Gastroesophageal sphincter (tissue), 4 donors: ENCODE measurements at regions not wholly inside any gene's neighbourhood (a gene's known extent, or its start where the extent isn't known, plus 50 kb on each side); places are given as distances from the start of the nearest gene placed in this dataset.

ENCODE experiments used
- ATAC-seq: fragments of 150-250 bp; one replicate; pipeline ENCODE4 v1.9.1; 2016; ENCODE audit warnings: mild to moderate bottlenecking, moderate library complexity
- H3K27ac ChIP-seq, 4 donors: fragments of 200-600 bp; sonication (generic) in 3 of 4; 1 replicate in 3 of 4; 2 replicates in 1 of 4; pipeline ENCODE4 v1.5.1; 2016 to 2019
- H3K27me3 ChIP-seq: fragments of 200-600 bp; sonication (generic); one replicate; pipeline ENCODE4 v1.5.1; 2019
- H3K36me3 ChIP-seq, 2 donors: fragments of 200-600 bp; sonication (generic); one replicate each; pipeline ENCODE4 v1.5.1; 2019; ENCODE audit warnings: control low read depth in 1 of 2
- H3K4me1 ChIP-seq, 3 donors: fragments of 200-600 bp; sonication (generic); 1 replicate in 2 of 3; 2 replicates in 1 of 3; pipeline ENCODE4 v1.5.1; 2016 to 2019; ENCODE audit warnings: control low read depth in 2 of 3
- H3K4me3 ChIP-seq, 2 donors: fragments of 200-600 bp; sonication (generic); one replicate each; pipeline ENCODE4 v1.5.1; 2019; ENCODE audit warnings: mild to moderate bottlenecking in 1 of 2, moderate library complexity in 1 of 2
- H3K9me3 ChIP-seq, 3 donors: fragments of 200-600 bp; sonication (generic); one replicate each; pipeline ENCODE4 v1.5.1; 2017 to 2019; ENCODE audit warnings: control low read depth in 2 of 3
- EP300 ChIP-seq: sonication (generic); formaldehyde crosslinking; IDR thresholded peaks from one replicate; pipeline ENCODE4 v1.6.1; 2017; ENCODE audit warnings: antibody characterized with exemption, mild to moderate bottlenecking
- POLR2A ChIP-seq, 2 donors: fragments of 450-650 bp; IDR thresholded peaks; one replicate each; pipeline ENCODE4 v1.6.1; 2017; ENCODE audit warnings: antibody characterized with exemption in 2 of 2, mild to moderate bottlenecking in 2 of 2, moderate library complexity in 1 of 2
- POLR2AphosphoS5 ChIP-seq: sonication (generic); formaldehyde crosslinking; IDR thresholded peaks from one replicate; pipeline ENCODE4 v1.6.1; 2017; ENCODE audit warnings: antibody characterized with exemption
- WGBS, 2 donors: methylation state at CpG; one replicate each; pipeline ENCODE4 v1.1.5; 2018; ENCODE audit warnings: low coverage in 1 of 2; 5-methylcytosine and 5-hydroxymethylcytosine counted together
- TF ChIP-seq, protein P1 (sequence below), 4 experiments: fragments of 200-600 bp in 2 of 4; fragments of 450-650 bp in 2 of 4; sonication (generic) in 1 of 4; IDR thresholded peaks; one replicate each; pipeline ENCODE4 v1.5.1; 2017 to 2019; ENCODE audit warnings: antibody characterized with exemption in 4 of 4, mild to moderate bottlenecking in 2 of 4, moderate library complexity in 2 of 4

DNA sequence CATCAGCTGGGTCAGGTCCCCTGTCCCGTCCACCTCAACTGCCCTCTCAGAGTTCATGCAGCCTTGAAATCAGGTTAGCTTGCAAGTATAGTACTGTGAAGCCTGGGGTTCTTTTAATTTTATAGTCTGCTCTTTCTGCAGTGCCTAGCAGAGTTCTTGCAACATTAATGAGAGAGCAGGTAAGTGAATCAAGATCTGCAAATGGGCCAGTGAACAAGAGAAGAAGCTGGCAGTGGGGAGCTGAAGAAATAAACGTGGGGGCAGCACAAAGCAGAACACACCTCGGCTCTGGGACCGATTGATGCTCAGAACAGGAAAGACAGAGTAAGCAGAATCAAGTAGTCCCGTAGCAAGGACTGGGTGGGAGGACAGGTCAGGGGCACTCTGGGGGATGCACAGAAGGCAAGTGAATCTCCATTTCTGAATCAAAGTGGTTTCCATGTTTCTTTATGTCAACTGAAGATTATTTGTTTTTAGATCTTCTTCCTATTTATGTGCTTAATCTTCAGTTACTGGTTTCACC is 675.5 kb downstream of the RNF144A start:
- TF ChIP-seq EP300 = no peak
- no peak for TF ChIP-seq POLR2AphosphoS5
- no peak for TF ChIP-seq POLR2A (IDR thresholded peaks at IDR 0.05)
- TF ChIP-seq, protein P1, sequence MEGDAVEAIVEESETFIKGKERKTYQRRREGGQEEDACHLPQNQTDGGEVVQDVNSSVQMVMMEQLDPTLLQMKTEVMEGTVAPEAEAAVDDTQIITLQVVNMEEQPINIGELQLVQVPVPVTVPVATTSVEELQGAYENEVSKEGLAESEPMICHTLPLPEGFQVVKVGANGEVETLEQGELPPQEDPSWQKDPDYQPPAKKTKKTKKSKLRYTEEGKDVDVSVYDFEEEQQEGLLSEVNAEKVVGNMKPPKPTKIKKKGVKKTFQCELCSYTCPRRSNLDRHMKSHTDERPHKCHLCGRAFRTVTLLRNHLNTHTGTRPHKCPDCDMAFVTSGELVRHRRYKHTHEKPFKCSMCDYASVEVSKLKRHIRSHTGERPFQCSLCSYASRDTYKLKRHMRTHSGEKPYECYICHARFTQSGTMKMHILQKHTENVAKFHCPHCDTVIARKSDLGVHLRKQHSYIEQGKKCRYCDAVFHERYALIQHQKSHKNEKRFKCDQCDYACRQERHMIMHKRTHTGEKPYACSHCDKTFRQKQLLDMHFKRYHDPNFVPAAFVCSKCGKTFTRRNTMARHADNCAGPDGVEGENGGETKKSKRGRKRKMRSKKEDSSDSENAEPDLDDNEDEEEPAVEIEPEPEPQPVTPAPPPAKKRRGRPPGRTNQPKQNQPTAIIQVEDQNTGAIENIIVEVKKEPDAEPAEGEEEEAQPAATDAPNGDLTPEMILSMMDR (IDR thresholded peaks at IDR 0.05) = no peak
- WGBS, 2 donors = 52 to 57% methylated on average over 3 to 5 of the region's 5 CpGs
- Histone ChIP-seq H3K9me3 (no peaks in the 10 kb centered on the region), H3K36me3 (no peaks in the 10 kb centered on the region), H3K4me1 (no peaks in the 10 kb centered on the region), H3K27ac (no peak overlapping the region), H3K27me3 (no peaks in the 10 kb centered on the region), H3K4me3 (no peak overlapping the region)
- ATAC-seq = no peak

DNA sequence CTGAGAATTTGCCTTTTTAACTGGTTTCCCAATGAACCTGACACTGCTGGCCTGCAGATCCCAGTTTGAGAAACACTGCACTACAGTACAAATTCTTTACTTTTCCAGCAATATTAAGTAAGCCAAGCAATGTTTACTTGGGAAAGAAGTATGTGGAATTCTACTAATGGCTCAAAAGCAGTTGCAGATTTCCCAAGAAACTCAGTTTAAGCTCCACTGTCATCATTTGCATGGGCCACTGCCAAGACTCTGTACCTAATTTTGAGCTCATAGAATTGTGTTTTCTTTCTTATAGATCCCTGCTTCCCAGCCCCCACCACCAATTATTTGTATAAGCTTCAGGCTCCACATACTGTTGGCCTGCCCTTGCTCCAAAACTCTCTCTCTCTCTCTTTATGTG is 676.1 kb downstream of the RNF144A start:
- TF ChIP-seq, protein P1 (IDR thresholded peaks at IDR 0.05) = no peak
- TF ChIP-seq POLR2AphosphoS5 (no peak), POLR2A (IDR thresholded peaks at IDR 0.05) (no peak)
- Histone ChIP-seq H3K9me3 (no peaks in the 10 kb centered on the region), H3K36me3 (no peaks in the 10 kb centered on the region), H3K4me3 (no peak overlapping the region), H3K27me3 (no peaks in the 10 kb centered on the region), H3K27ac (no peak overlapping the region), H3K4me1 (no peaks in the 10 kb centered on the region)
- ATAC-seq = no peak

DNA sequence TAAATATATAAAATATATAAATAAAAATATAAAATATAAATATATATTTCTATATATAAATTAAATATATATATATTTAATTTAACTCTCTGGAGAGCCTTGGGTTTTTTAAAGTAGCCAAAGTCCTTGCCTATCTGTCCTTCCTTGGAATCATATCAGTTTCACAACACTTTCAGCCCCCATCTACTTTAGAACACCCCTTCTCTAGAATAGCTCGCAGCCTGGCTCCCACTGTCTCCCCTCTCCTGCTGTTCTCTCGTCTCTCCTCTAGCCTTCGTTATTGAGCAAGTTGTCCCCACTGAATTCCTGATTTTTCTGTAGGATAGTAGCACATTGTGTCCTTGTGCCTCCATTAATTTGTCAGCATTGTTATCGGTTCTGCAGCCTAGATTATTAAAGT is 677.0 kb downstream of the RNF144A start:
- no peak for ATAC-seq
- WGBS, 2 donors = 77 to 89% methylated on average over 4 of the region's 4 CpGs

DNA sequence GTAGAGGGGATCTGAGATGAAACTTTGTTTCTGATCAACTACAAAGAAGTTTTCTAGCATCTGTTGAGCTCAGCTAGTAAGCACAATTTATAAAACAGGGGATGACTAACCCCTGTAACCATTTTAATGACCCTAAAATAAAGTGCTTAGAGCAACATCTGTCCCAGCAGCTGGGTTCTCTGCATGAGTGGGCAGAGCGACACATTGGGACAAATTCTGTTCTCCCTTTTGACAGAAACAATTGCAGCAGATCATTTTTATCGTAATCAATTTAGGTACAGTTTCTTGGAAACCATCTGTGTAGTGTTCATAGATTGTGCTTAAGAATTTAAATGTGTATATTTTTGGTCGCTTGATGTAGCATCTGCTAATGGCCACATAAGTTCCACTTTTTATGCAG is 678.0 kb downstream of the RNF144A start:
- H3K4me1 ChIP-seq = no peaks in the 10 kb centered on the region
- H3K27ac ChIP-seq = no peak overlapping the region
- H3K4me3 ChIP-seq = no peak overlapping the region
- no peak for ATAC-seq
- TF ChIP-seq EP300 (no peak), POLR2A (IDR thresholded peaks at IDR 0.05) (no peak), POLR2AphosphoS5 (no peak)
- TF ChIP-seq, protein P1 (IDR thresholded peaks at IDR 0.05) = no peak
- WGBS, 2 donors = 70 to 83% methylated on average over 2 to 3 of the region's 3 CpGs
- H3K36me3 ChIP-seq = no peaks in the 10 kb centered on the region
- H3K27me3 ChIP-seq = no peaks in the 10 kb centered on the region
- H3K9me3 ChIP-seq = no peaks in the 10 kb centered on the region

More for the DNA sequence above, 677.0 kb downstream of the RNF144A start:
- Histone ChIP-seq H3K36me3 (no peaks in the 10 kb centered on the region), H3K4me1 (no peaks in the 10 kb centered on the region), H3K27ac (no peak overlapping the region), H3K27me3 (no peaks in the 10 kb centered on the region), H3K4me3 (no peak overlapping the region), H3K9me3 (no peaks in the 10 kb centered on the region)
- TF ChIP-seq, protein P1 (IDR thresholded peaks at IDR 0.05) = no peak

DNA sequence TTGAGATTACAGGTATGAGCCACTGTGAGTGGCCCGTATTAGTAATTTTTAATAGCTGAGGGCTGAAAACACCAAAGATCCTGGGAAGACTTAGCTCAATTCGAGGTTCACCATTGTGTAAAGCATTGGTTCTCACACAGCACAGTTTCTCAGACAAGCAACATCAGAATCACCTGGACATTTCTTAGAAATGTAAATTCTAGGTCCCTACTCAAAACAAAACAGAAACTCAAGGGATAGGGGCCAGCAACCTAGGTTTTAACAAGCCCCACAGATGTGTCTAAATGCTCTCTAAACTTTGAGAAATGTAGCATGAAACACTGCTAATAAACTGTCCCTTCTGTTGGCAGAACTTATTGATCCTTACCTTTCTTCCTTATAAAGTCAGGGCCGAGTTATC is 681.2 kb downstream of the RNF144A start:
- TF ChIP-seq POLR2AphosphoS5 (no peak), POLR2A (IDR thresholded peaks at IDR 0.05) (no peak), EP300 (no peak)
- TF ChIP-seq, protein P1 (IDR thresholded peaks at IDR 0.05) = no peak
- no peaks in the 10 kb centered on the region for H3K27me3 ChIP-seq
- H3K4me3 ChIP-seq = no peak overlapping the region
- no peaks in the 10 kb centered on the region for H3K4me1 ChIP-seq
- ATAC-seq = no peak
- H3K36me3 ChIP-seq = no peaks in the 10 kb centered on the region
- no peaks in the 10 kb centered on the region for H3K9me3 ChIP-seq
- WGBS, 2 donors = 79 to 93% methylated on average over 2 to 3 of the region's 3 CpGs
- H3K27ac ChIP-seq = no peak overlapping the region
